ENCODE measurements at regions not wholly inside any gene's neighbourhood (a gene's known extent, or its start where the extent isn't known, plus 50 kb on each side); places are given as distances from the start of the nearest gene placed in this dataset.

GRCh38 chr7:38086857-38087256 lies 91.2 kb upstream of the STARD3NL start:
- TF ChIP-seq POLR2A (IDR thresholded peaks at IDR 0.05) (no peak), CTCF (IDR thresholded peaks at IDR 0.05) (no peak)

Measured in Peyer's patch (tissue), 4 donors.